Caco-2 (cell line): ENCODE measurements at regions not wholly inside any gene's neighbourhood (a gene's known extent, or its start where the extent isn't known, plus 50 kb on each side); places are given as distances from the start of the nearest gene placed in this dataset.
"Not testable (repeated sequence)": the region's sequence is repeated elsewhere in the genome, so short reads cannot be mapped to it uniquely, and the experiment has no call there.

Experiments
- BruUV-seq: library from RNA; stranded (reverse); fragments of 400-500 nt; replicated peaks from 2 replicates; lab custom pipeline; 2021; lab: Mats Ljungman, UMichigan
- CTCF ChIA-PET: fragments of 300-600 bp; sonication (Branson Sonifier 250); formaldehyde crosslinking; loops from one replicate; lab custom pipeline; 2022; ENCODE audit warnings: antibody characterized with exemption; lab: Charles Lee
- POLR2A ChIA-PET: fragments of 300-600 bp; sonication (Branson Sonifier 250); formaldehyde crosslinking; loops from one replicate; lab custom pipeline; 2022; ENCODE audit warnings: antibody characterized with exemption; lab: Charles Lee
- DNase-seq, 2 experiments: peaks; one replicate each; pipeline versions ENCODE4 v3.0.0 to v3.0.0-alpha.2; 2020 to 2022
- H3K27me3 ChIP-seq: replicated peaks from 2 replicates; pipeline ENCODE4 v1.6.0; 2011; ENCODE audit warnings: low read length; ENCODE audit not compliant: control insufficient read depth, insufficient read depth
- H3K36me3 ChIP-seq: 2 replicates; pipeline ENCODE4 v1.5.1; 2011; ENCODE audit warnings: low read length; ENCODE audit not compliant: control insufficient read depth, insufficient read depth
- H3K4me1 ChIP-seq: fragments of 250-450 bp; sonication (Bioruptor Pico); 2 replicates; pipeline ENCODE4 v1.5.1; 2020; ENCODE audit warnings: mild to moderate bottlenecking
- H3K4me3 ChIP-seq: 2 replicates; pipeline ENCODE4 v1.5.1; 2011; ENCODE audit warnings: low read depth, mild to moderate bottlenecking, control low read depth, low read length
- H3K9me3 ChIP-seq: fragments of 250-450 bp; sonication (Bioruptor Pico); 2 replicates; pipeline ENCODE4 v1.5.1; 2020; ENCODE audit warnings: mild to moderate bottlenecking, moderate library complexity
- H3K27ac Mint-ChIP-seq: one replicate; pipeline ENCODE4 v1.8.0; 2022; ENCODE audit warnings: mixed read lengths; ENCODE audit not compliant: unreplicated experiment
- H3K27me3 Mint-ChIP-seq: one replicate; pipeline ENCODE4 v1.8.0; 2022; ENCODE audit warnings: mixed read lengths; ENCODE audit not compliant: insufficient read depth, unreplicated experiment
- H3K36me3 Mint-ChIP-seq: one replicate; pipeline ENCODE4 v1.8.0; 2022; ENCODE audit warnings: mild to moderate bottlenecking, mixed read lengths; ENCODE audit not compliant: insufficient read depth, unreplicated experiment
- H3K4me1 Mint-ChIP-seq: one replicate; pipeline ENCODE4 v1.8.0; 2022; ENCODE audit warnings: low read depth, mixed read lengths; ENCODE audit not compliant: unreplicated experiment
- H3K4me3 Mint-ChIP-seq: one replicate; pipeline ENCODE4 v1.8.0; 2022; ENCODE audit warnings: mild to moderate bottlenecking, moderate library complexity, mixed read lengths; ENCODE audit not compliant: unreplicated experiment
- H3K9me3 Mint-ChIP-seq: one replicate; pipeline ENCODE4 v1.8.0; 2022; ENCODE audit warnings: mixed read lengths; ENCODE audit not compliant: unreplicated experiment
- CTCF ChIP-seq, 2 experiments: fragments of 200-600 bp in 1 of 2; IDR thresholded peaks; 1 replicate in 1 of 2; 2 replicates in 1 of 2; pipeline versions ENCODE4 v1.5.1 to v1.8.0; 2011 to 2022; ENCODE audit warnings: antibody characterized with exemption in 1 of 2, control low read depth in 1 of 2, inconsistent platforms in 1 of 2, low read depth in 1 of 2, low read length in 1 of 2, mild to moderate bottlenecking in 1 of 2, moderate library complexity in 1 of 2; ENCODE audit not compliant: insufficient read depth in 1 of 2, severe bottlenecking in 1 of 2, unreplicated experiment in 1 of 2
- intact Hi-C: fragments of 100-400 bp; cut with micrococcal nuclease; formaldehyde crosslinking; loops from one replicate; pipeline ENCODE4 v1.10.0; 2022; ENCODE audit not compliant: unreplicated experiment

DNA sequence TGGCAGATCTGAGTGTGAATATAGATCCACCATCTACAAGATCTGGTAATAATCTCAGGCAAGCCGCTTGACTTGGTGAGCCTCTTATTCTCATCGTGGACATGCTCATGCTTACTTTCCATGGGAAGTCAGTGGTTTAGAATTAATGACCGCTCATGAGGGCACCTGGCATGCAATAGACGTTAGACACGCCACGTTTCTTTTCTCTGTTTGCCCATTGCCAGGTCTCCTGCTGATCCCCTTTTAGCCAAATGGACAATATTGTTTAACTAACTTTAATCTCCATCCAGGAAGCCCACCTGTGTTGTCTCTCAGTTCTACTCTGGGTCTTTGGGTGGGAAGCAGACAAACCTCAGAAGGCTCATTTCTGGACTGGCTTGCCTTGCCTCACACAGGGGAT is 439.1 kb downstream of the ETS1 start:
- peaks cover 13% of the 10 kb centered on the region for H3K27me3 Mint-ChIP-seq
- no peaks in the 10 kb centered on the region for H3K36me3 ChIP-seq
- BruUV-seq, result no TSS peak
- H3K9me3 Mint-ChIP-seq, result no peaks in the 10 kb centered on the region
- ChIA-PET POLR2A (interaction anchor here (0.6 kb wide), 1 partner anchor 9 kb away, joined by 3 read pairs; no protein-coding TSS in a partner anchor), CTCF (interaction anchor here (1.0 kb wide), 1 partner anchor 9 kb away, joined by 5 read pairs; no protein-coding TSS in a partner anchor)
- no peak overlapping the region for H3K4me3 Mint-ChIP-seq
- no peak for TF ChIP-seq CTCF (IDR thresholded peaks at IDR 0.05; ENCODE audit: insufficient read depth in 1 of 2, low read depth in 1 of 2, low read length in 1 of 2, severe bottlenecking in 1 of 2, unreplicated experiment in 1 of 2)
- no peaks in the 10 kb centered on the region for H3K4me1 ChIP-seq
- H3K27ac Mint-ChIP-seq, result no peak overlapping the region
- H3K4me3 ChIP-seq, result no peak overlapping the region
- no peaks in the 10 kb centered on the region for H3K27me3 ChIP-seq
- no peaks in the 10 kb centered on the region for H3K36me3 Mint-ChIP-seq
- H3K4me1 Mint-ChIP-seq, result no peaks in the 10 kb centered on the region
- H3K9me3 ChIP-seq, result no peaks in the 10 kb centered on the region
- intact Hi-C loops, result no loop called here
- no peak for DNase-seq

- intact Hi-C loops, result no loop called here
- H3K27me3 Mint-ChIP-seq, result peaks cover 11% of the 10 kb centered on the region
Measured at GRCh38 chr11:128146926-128147605, 440.3 kb downstream of the ETS1 start.

GRCh38 chr11:128140293-128140692 is 447.1 kb downstream of the ETS1 start:
- H3K4me3 ChIP-seq, DNase-seq, H3K9me3 Mint-ChIP-seq, H3K27me3 ChIP-seq, H3K9me3 ChIP-seq, POLR2A ChIA-PET, H3K4me1 Mint-ChIP-seq, H3K4me1 ChIP-seq, H3K27me3 Mint-ChIP-seq, H3K36me3 ChIP-seq, H3K4me3 Mint-ChIP-seq, H3K36me3 Mint-ChIP-seq, BruUV-seq, CTCF ChIA-PET, H3K27ac Mint-ChIP-seq, intact Hi-C loops: not testable (repeated sequence)

More at GRCh38 chr11:128146926-128147605, 440.3 kb downstream of the ETS1 start:
- H3K9me3 ChIP-seq, result no peaks in the 10 kb centered on the region
- Mint-ChIP-seq H3K9me3 (no peaks in the 10 kb centered on the region), H3K4me3 (no peak overlapping the region), H3K4me1 (no peaks in the 10 kb centered on the region), H3K27ac (no peak overlapping the region), H3K36me3 (no peaks in the 10 kb centered on the region)
- ChIA-PET CTCF (interaction anchor here (0.7 kb wide), 1 partner anchor 108 kb away, joined by 4 read pairs; no protein-coding TSS in a partner anchor), POLR2A (no interaction called here)
- H3K27me3 ChIP-seq, result no peaks in the 10 kb centered on the region
- no peaks in the 10 kb centered on the region for H3K36me3 ChIP-seq
- no peak for DNase-seq
- no peaks in the 10 kb centered on the region for H3K4me1 ChIP-seq
- TF ChIP-seq CTCF (IDR thresholded peaks at IDR 0.05; ENCODE audit: insufficient read depth in 1 of 2, low read depth in 1 of 2, low read length in 1 of 2, severe bottlenecking in 1 of 2, unreplicated experiment in 1 of 2), result no peak
- H3K4me3 ChIP-seq, result no peak overlapping the region
- no TSS peak for BruUV-seq
